Mesenchymal stem cell (in vitro differentiated cells and primary cell): ENCODE measurements at regions not wholly inside any gene's neighbourhood (a gene's known extent, or its start where the extent isn't known, plus 50 kb on each side); places are given as distances from the start of the nearest gene placed in this dataset.

Source experiments
- DNase-seq: peaks from one replicate; pipeline ENCODE4 v3.0.0-alpha.2; 2013
- H2AFZ ChIP-seq: one replicate; pipeline ENCODE4 v1.6.1; 2013; ENCODE audit warnings: low read depth, mild to moderate bottlenecking, control low read depth, inconsistent platforms, low read length, moderate library complexity
- H2AK5ac ChIP-seq: 2 replicates; pipeline ENCODE4 v1.6.1; 2013; ENCODE audit warnings: low read length, moderate library complexity, mild to moderate bottlenecking, inconsistent platforms; ENCODE audit not compliant: severe bottlenecking
- H2BK120ac ChIP-seq: one replicate; pipeline ENCODE4 v1.6.1; 2013; ENCODE audit warnings: low read depth, mild to moderate bottlenecking, inconsistent platforms, low read length, moderate library complexity
- H2BK12ac ChIP-seq, 2 experiments: one replicate each; pipeline ENCODE4 v1.6.1; 2013; ENCODE audit warnings: inconsistent platforms in 2 of 2, low read length in 2 of 2, mild to moderate bottlenecking in 2 of 2, moderate library complexity in 2 of 2, control low read depth in 1 of 2
- H2BK15ac ChIP-seq: one replicate; pipeline ENCODE4 v1.6.1; 2013; ENCODE audit warnings: mild to moderate bottlenecking, low read depth, inconsistent platforms; ENCODE audit not compliant: poor library complexity, severe bottlenecking
- H2BK5ac ChIP-seq: 2 replicates; pipeline ENCODE4 v1.6.1; 2013; ENCODE audit warnings: low read depth, mild to moderate bottlenecking, low read length, control low read depth, inconsistent platforms; ENCODE audit not compliant: poor library complexity, severe bottlenecking
- H3K14ac ChIP-seq, 2 experiments: one replicate each; pipeline ENCODE4 v1.6.1; 2013; ENCODE audit warnings: inconsistent platforms in 2 of 2, low read length in 2 of 2, control low read depth in 1 of 2, mild to moderate bottlenecking in 1 of 2, moderate library complexity in 1 of 2
- H3K18ac ChIP-seq, 2 experiments: one replicate each; pipeline ENCODE4 v1.6.1; 2013; ENCODE audit warnings: inconsistent platforms in 2 of 2, low read length in 2 of 2, control low read depth in 1 of 2, low read depth in 1 of 2, mild to moderate bottlenecking in 1 of 2
- H3K23ac ChIP-seq, 2 experiments: one replicate each; pipeline ENCODE4 v1.6.1; 2013; ENCODE audit warnings: inconsistent platforms in 2 of 2, low read length in 2 of 2, mild to moderate bottlenecking in 2 of 2, moderate library complexity in 2 of 2, control low read depth in 1 of 2
- H3K27ac ChIP-seq: 2 replicates; pipeline ENCODE4 v1.5.1; 2013; ENCODE audit warnings: mild to moderate bottlenecking, moderate library complexity, low read length, control low read depth, inconsistent platforms; ENCODE audit not compliant: poor library complexity, severe bottlenecking
- H3K27me3 ChIP-seq, 2 experiments: 2 replicates each; pipeline versions ENCODE4 v1.6.1 to v1.7.0; 2013; ENCODE audit warnings: low read length in 2 of 2, mild to moderate bottlenecking in 2 of 2, moderate library complexity in 2 of 2, control low read depth in 1 of 2, inconsistent platforms in 1 of 2; ENCODE audit not compliant: control insufficient read depth in 1 of 2, insufficient read depth in 1 of 2
- H3K36me3 ChIP-seq, 2 experiments: 2 replicates each; pipeline versions ENCODE4 v1.6.1 to v1.7.0; 2013; ENCODE audit warnings: low read length in 2 of 2, control low read depth in 1 of 2, inconsistent platforms in 1 of 2, low read depth in 1 of 2, mild to moderate bottlenecking in 1 of 2; ENCODE audit not compliant: insufficient read depth in 2 of 2, control insufficient read depth in 1 of 2
- H3K4ac ChIP-seq, 2 experiments: one replicate each; pipeline ENCODE4 v1.6.1; 2013; ENCODE audit warnings: inconsistent platforms in 2 of 2, low read length in 2 of 2, mild to moderate bottlenecking in 2 of 2, moderate library complexity in 2 of 2, control low read depth in 1 of 2, low read depth in 1 of 2
- H3K4me1 ChIP-seq: 2 replicates; pipeline ENCODE4 v1.6.1; 2013; ENCODE audit warnings: low read depth, low read length, control low read depth; ENCODE audit not compliant: control insufficient read depth, insufficient read depth
- H3K4me2 ChIP-seq: 2 replicates; pipeline ENCODE4 v1.6.1; 2013; ENCODE audit warnings: low read length, mild to moderate bottlenecking, inconsistent platforms; ENCODE audit not compliant: poor library complexity, severe bottlenecking
- H3K4me3 ChIP-seq, 2 experiments: 2 replicates each; pipeline versions ENCODE4 v1.5.1 to v1.7.0; 2013; ENCODE audit warnings: low read length in 2 of 2, mild to moderate bottlenecking in 2 of 2, control low read depth in 1 of 2, low read depth in 1 of 2; ENCODE audit not compliant: insufficient read depth in 1 of 2
- H3K79me1 ChIP-seq: replicated peaks from 2 replicates; pipeline ENCODE4 v1.6.1; 2013; ENCODE audit warnings: mild to moderate bottlenecking, control low read depth, low read length, inconsistent platforms; ENCODE audit not compliant: poor library complexity, severe bottlenecking
- H3K9ac ChIP-seq: 2 replicates; pipeline ENCODE4 v1.7.0; 2013; ENCODE audit warnings: mild to moderate bottlenecking, low read length, moderate library complexity
- H3K9me3 ChIP-seq: 2 replicates; pipeline ENCODE4 v1.7.0; 2013; ENCODE audit warnings: mild to moderate bottlenecking, low read length; ENCODE audit not compliant: control insufficient read depth
- H4K8ac ChIP-seq: one replicate; pipeline ENCODE4 v1.6.1; 2013; ENCODE audit warnings: inconsistent platforms, mild to moderate bottlenecking, low read length, moderate library complexity
- H4K91ac ChIP-seq: one replicate; pipeline ENCODE4 v1.6.1; 2013; ENCODE audit warnings: mild to moderate bottlenecking, low read length, inconsistent platforms
- WGBS: methylation state at CpG from one replicate; pipeline ENCODE4 v1.1.7; 2013; ENCODE audit warnings: mixed read lengths; 5-methylcytosine and 5-hydroxymethylcytosine counted together

DNA sequence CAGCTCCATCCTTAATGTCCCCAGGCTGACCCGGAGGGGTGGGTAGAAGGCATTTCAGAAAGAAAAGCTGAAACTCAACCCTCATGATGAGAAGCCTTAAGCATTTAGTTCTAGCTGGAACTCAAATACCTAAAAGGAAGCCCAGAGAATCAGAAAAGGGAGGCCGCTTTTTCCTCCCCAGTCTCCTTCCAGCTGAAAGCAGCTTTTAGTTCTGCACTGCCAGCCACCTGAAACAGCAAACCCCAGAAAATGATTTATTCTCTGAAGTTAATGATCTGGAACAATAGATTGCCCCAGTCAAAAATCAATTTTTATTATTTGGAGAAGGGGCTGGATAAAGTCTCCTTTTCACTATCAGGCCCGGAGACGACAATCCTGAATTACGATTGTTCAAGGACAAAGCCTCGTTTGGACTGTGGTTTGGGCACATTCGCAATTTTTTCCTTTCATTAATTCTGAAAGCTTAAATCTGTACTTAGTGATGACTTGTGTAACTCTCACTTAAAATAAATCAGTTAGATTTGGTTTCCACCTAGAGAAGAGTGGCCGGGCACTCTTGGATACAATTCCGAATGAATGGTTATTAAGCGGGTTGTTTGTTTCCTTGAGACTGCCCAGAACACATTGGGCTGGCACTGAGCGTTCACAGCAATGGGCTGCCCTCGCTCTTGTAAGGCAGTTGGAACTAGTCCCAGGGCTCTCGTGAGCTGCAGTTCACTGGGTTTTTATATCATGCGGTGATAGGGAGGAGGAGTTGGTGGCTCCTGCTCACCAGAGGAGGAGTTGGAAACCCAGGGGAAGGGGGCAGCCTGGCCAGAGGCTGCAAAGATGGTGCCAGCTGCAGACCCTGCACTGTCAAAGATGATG lies 262.2 kb downstream of the CCSER2 start:
- peaks cover 2% of the 10 kb centered on the region for H3K4me1 ChIP-seq
- DNase-seq, result no peak
- H2BK15ac ChIP-seq, result no peak overlapping the region
- H3K9ac ChIP-seq, result no peak overlapping the region
- no peak overlapping the region for H2BK120ac ChIP-seq
- H3K4ac ChIP-seq, result no peak overlapping the region
- no peaks in the 10 kb centered on the region for H3K36me3 ChIP-seq
- no peak overlapping the region for H3K18ac ChIP-seq
- H3K9me3 ChIP-seq, result no peaks in the 10 kb centered on the region
- no peak overlapping the region for H2AK5ac ChIP-seq
- H3K4me2 ChIP-seq, result no peak overlapping the region
- no peak overlapping the region for H4K91ac ChIP-seq
- H2AFZ ChIP-seq, result no peak overlapping the region
- no peaks in the 10 kb centered on the region for H3K27me3 ChIP-seq
- H2BK12ac ChIP-seq, result no peak overlapping the region
- 89% methylated on average over 13 of the region's 14 CpGs for WGBS
- H3K79me1 ChIP-seq, result no peaks in the 10 kb centered on the region
- no peak overlapping the region for H3K4me3 ChIP-seq
- no peak overlapping the region for H3K27ac ChIP-seq
- no peak overlapping the region for H2BK5ac ChIP-seq
- no peak overlapping the region for H4K8ac ChIP-seq
- H3K23ac ChIP-seq, result no peak overlapping the region
- H3K14ac ChIP-seq, result no peak overlapping the region

DNA sequence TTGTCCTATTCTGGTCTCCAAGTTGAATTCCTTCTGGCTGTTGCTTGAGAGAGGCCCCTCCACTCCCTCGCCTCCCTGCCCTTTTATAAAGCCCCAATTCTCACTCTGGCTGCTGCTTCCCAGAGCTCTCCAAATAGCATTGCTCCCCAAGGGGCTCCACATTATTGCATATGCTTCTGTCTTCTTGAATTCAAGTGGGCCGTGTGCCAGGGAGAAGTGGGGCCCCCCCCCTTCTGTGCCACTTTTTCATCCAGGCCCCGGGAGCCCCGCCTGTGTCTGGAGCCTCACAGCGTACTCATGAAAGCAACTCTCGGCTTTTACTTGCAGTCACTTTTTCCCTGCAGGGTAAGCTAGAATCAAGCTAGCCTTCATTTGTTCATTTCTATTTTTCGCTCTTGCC lies 265.1 kb downstream of the CCSER2 start:
- Histone ChIP-seq H2BK12ac (no peak overlapping the region), H3K4ac (no peak overlapping the region), H3K4me3 (no peak overlapping the region), H3K9me3 (peaks cover 5% of the 10 kb centered on the region), H3K4me2 (no peak overlapping the region), H4K91ac (no peak overlapping the region), H3K18ac (no peak overlapping the region), H2AFZ (no peak overlapping the region), H2BK5ac (no peak overlapping the region), H4K8ac (no peak overlapping the region), H3K9ac (no peak overlapping the region), H3K36me3 (no peaks in the 10 kb centered on the region), H3K27ac (no peak overlapping the region), H3K23ac (no peak overlapping the region), H3K4me1 (peaks cover 2% of the 10 kb centered on the region), H2BK15ac (no peak overlapping the region), H2AK5ac (no peak overlapping the region), H3K27me3 (no peaks in the 10 kb centered on the region), H3K79me1 (no peaks in the 10 kb centered on the region), H2BK120ac (no peak overlapping the region), H3K14ac (no peak overlapping the region)
- WGBS, result 80% methylated on average over 7 of the region's 7 CpGs
- DNase-seq, result no peak

DNA sequence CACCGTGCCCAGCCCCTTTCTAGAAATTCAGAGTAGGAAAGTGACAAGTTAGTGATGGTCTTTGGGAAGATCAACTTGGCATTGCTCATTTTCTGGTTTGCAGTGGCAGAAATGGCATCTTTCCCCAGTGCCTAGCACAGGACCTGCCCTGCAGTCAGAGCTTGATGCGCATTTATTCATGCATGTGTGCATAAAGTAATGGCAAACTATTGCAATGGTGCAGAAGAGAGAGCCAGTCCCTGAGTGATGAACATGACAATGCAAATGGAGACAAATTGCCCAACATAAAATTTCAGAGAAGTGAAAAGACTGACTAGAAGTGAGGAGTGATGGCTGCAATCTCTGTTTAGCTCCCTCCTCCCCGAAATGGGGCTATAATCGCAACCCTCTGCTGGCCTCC lies 268.2 kb downstream of the CCSER2 start:
- peaks cover 5% of the 10 kb centered on the region for H3K9me3 ChIP-seq
- no peak overlapping the region for H2AK5ac ChIP-seq
- H2AFZ ChIP-seq, result no peak overlapping the region
- no peak overlapping the region for H3K4me2 ChIP-seq
- no peaks in the 10 kb centered on the region for H3K4me1 ChIP-seq
- no peak overlapping the region for H3K4ac ChIP-seq
- H3K27ac ChIP-seq, result no peak overlapping the region
- H2BK12ac ChIP-seq, result no peak overlapping the region
- H2BK15ac ChIP-seq, result no peak overlapping the region
- H4K91ac ChIP-seq, result no peak overlapping the region
- no peak overlapping the region for H3K14ac ChIP-seq
- H3K9ac ChIP-seq, result no peak overlapping the region
- H3K18ac ChIP-seq, result no peak overlapping the region
- no peaks in the 10 kb centered on the region for H3K79me1 ChIP-seq
- no peak overlapping the region for H2BK120ac ChIP-seq
- WGBS, result 92% methylated on average over 4 of the region's 4 CpGs
- H3K4me3 ChIP-seq, result no peak overlapping the region
- H3K27me3 ChIP-seq, result peaks cover 0 to 3% of the 10 kb centered on the region in 2 experiments
- no peak for DNase-seq
- H3K23ac ChIP-seq, result no peak overlapping the region
- H3K36me3 ChIP-seq, result no peaks in the 10 kb centered on the region
- no peak overlapping the region for H2BK5ac ChIP-seq
- H4K8ac ChIP-seq, result no peak overlapping the region

DNA sequence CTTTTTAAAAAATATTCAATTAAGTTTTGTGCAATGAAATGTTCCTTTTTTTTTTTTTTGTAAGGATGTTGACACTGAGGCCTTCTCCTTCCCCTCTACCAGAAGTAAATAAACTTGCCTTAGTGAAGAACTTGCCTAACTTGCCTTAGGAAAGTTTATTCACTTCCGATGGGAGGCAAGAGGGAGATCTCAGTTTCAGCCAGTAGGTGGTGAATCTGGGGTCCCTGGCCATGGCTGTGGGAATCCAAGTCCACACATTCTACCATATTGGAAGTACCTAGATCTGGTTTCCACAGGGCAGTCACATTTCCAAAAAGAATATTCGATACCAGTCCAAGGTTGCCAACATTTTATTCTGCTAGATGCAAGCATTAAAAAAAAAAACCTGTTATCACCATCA lies 270.9 kb downstream of the CCSER2 start:
- no peaks in the 10 kb centered on the region for H3K36me3 ChIP-seq
- H2BK5ac ChIP-seq, result no peak overlapping the region
- 76% methylated on average over 2 of the region's 2 CpGs for WGBS
- peaks cover 5% of the 10 kb centered on the region for H3K9me3 ChIP-seq
- H3K27me3 ChIP-seq, result peaks cover 0 to 21% of the 10 kb centered on the region in 2 experiments
- H4K91ac ChIP-seq, result no peak overlapping the region
- no peak overlapping the region for H2BK12ac ChIP-seq
- H3K79me1 ChIP-seq, result no peaks in the 10 kb centered on the region
- H2AK5ac ChIP-seq, result no peak overlapping the region
- no peak for DNase-seq
- no peak overlapping the region for H3K9ac ChIP-seq
- no peak overlapping the region for H2BK120ac ChIP-seq
- H3K14ac ChIP-seq, result no peak overlapping the region
- H2BK15ac ChIP-seq, result no peak overlapping the region
- H2AFZ ChIP-seq, result no peak overlapping the region
- no peak overlapping the region for H3K27ac ChIP-seq
- H3K4me3 ChIP-seq, result no peak overlapping the region
- H3K23ac ChIP-seq, result no peak overlapping the region
- no peak overlapping the region for H3K4ac ChIP-seq
- peaks cover 2% of the 10 kb centered on the region for H3K4me1 ChIP-seq
- no peak overlapping the region for H3K18ac ChIP-seq
- no peak overlapping the region for H4K8ac ChIP-seq
- no peak overlapping the region for H3K4me2 ChIP-seq
